OCI-M1 (cell line): ENCODE measurements at regions not wholly inside any gene's neighbourhood (a gene's known extent, or its start where the extent isn't known, plus 50 kb on each side); places are given as distances from the start of the nearest gene placed in this dataset.

Source experiments
- DNase-seq: peaks from one replicate; lab custom pipeline; 2025; lab: John Stamatoyannopoulos, UW

- no peak for DNase-seq
Measured at GRCh38 chr2:238654479-238655197, 193.2 kb upstream of the TWIST2 start.

- no peak for DNase-seq
Measured at GRCh38 chr2:238655198-238655860, 192.6 kb upstream of the TWIST2 start.

- DNase-seq: no peak
Measured at GRCh38 chr2:238655974-238656722, 191.7 kb upstream of the TWIST2 start.

- no peak for DNase-seq
Measured at GRCh38 chr2:238657132-238658053, 190.5 kb upstream of the TWIST2 start.

GRCh38 chr2:238658054-238658407 is 189.9 kb upstream of the TWIST2 start:
- DNase-seq: no peak

- no peak for DNase-seq
Measured at GRCh38 chr2:238658820-238659219, 189.1 kb upstream of the TWIST2 start.

GRCh38 chr2:238659231-238659630 is 188.7 kb upstream of the TWIST2 start:
- DNase-seq: no peak

- no peak for DNase-seq
Measured at GRCh38 chr2:238663586-238663985, 184.3 kb upstream of the TWIST2 start.

GRCh38 chr2:238665919-238666318 is 182.0 kb upstream of the TWIST2 start:
- no peak for DNase-seq

- DNase-seq: no peak
Measured at GRCh38 chr2:238666543-238666942, 181.3 kb upstream of the TWIST2 start.

- no peak for DNase-seq
Measured at GRCh38 chr2:238667008-238667407, 180.9 kb upstream of the TWIST2 start.

- DNase-seq: no peak
Measured at GRCh38 chr2:238667639-238668038, 180.2 kb upstream of the TWIST2 start.

- DNase-seq: no peak
Measured at GRCh38 chr2:238668426-238668825, 179.5 kb upstream of the TWIST2 start.

- no peak for DNase-seq
Measured at GRCh38 chr2:238669046-238669445, 178.8 kb upstream of the TWIST2 start.

GRCh38 chr2:238669581-238670080 is 178.3 kb upstream of the TWIST2 start:
- DNase-seq: no peak

- DNase-seq: no peak
Measured at GRCh38 chr2:238670111-238670585, 177.7 kb upstream of the TWIST2 start.

- no peak for DNase-seq
Measured at GRCh38 chr2:238682536-238682935, 165.3 kb upstream of the TWIST2 start.

GRCh38 chr2:238684362-238685326 is 163.2 kb upstream of the TWIST2 start:
- DNase-seq: no peak

GRCh38 chr2:238685327-238685709 is 162.6 kb upstream of the TWIST2 start:
- DNase-seq: no peak

- DNase-seq: no peak
Measured at GRCh38 chr2:238685713-238686112, 162.2 kb upstream of the TWIST2 start.

- no peak for DNase-seq
Measured at GRCh38 chr2:238686223-238686622, 161.7 kb upstream of the TWIST2 start.
